Upper lobe of left lung (tissue), 4 donors: ENCODE measurements at regions not wholly inside any gene's neighbourhood (a gene's known extent, or its start where the extent isn't known, plus 50 kb on each side); places are given as distances from the start of the nearest gene placed in this dataset.

Experiments used
- CTCF ChIP-seq, 6 experiments: fragments of 450-650 bp in 4 of 6; fragments of 200-600 bp in 2 of 6; sonication (generic) in 2 of 6; IDR thresholded peaks; one replicate each; pipeline ENCODE4 v1.5.1; 2016 to 2019; ENCODE audit warnings: antibody characterized with exemption in 6 of 6
- EP300 ChIP-seq, 4 donors: sonication (generic); formaldehyde crosslinking; IDR thresholded peaks; one replicate each; pipeline ENCODE4 v1.5.1; 2017; ENCODE audit warnings: antibody characterized with exemption in 4 of 4, control low read depth in 2 of 4
- POLR2A ChIP-seq, 4 donors: fragments of 450-650 bp; IDR thresholded peaks; one replicate each; pipeline ENCODE4 v1.5.1; 2016 to 2017; ENCODE audit warnings: antibody characterized with exemption in 4 of 4, mild to moderate bottlenecking in 2 of 4
- POLR2AphosphoS5 ChIP-seq, 2 donors: sonication (generic); formaldehyde crosslinking; IDR thresholded peaks; one replicate each; pipeline ENCODE4 v1.5.1; 2017; ENCODE audit warnings: antibody characterized with exemption in 2 of 2

- TF ChIP-seq EP300 (IDR thresholded peaks at IDR 0.05) (no peak), POLR2AphosphoS5 (IDR thresholded peaks at IDR 0.05) (no peak), CTCF (IDR thresholded peaks at IDR 0.05) (no peak), POLR2A (IDR thresholded peaks at IDR 0.05) (no peak)
Observed at GRCh38 chr5:29777373-29777772, 1416.1 kb upstream of the CDH6 start.
